KMS-11 (cell line): ENCODE measurements at regions not wholly inside any gene's neighbourhood (a gene's known extent, or its start where the extent isn't known, plus 50 kb on each side); places are given as distances from the start of the nearest gene placed in this dataset.
"Not testable (repeated sequence)": the region's sequence is repeated elsewhere in the genome, so short reads cannot be mapped to it uniquely, and the experiment has no call there.

Source experiments
- H2AFZ ChIP-seq: fragments of 200-600 bp; sonication (generic); 2 replicates; pipeline ENCODE4 v1.6.1; 2016; ENCODE audit warnings: antibody characterized with exemption, mixed run types, low read depth
- H3K27ac ChIP-seq: fragments of 200-600 bp; sonication (generic); 2 replicates; pipeline ENCODE4 v1.6.1; 2016; ENCODE audit warnings: mild to moderate bottlenecking, mixed run types
- H3K27me3 ChIP-seq: fragments of 200-600 bp; sonication (generic); 2 replicates; pipeline ENCODE4 v1.6.1; 2017; ENCODE audit warnings: mild to moderate bottlenecking, low read depth, mixed run types, moderate library complexity; ENCODE audit not compliant: insufficient read depth
- H3K36me3 ChIP-seq: fragments of 200-600 bp; sonication (generic); 2 replicates; pipeline ENCODE4 v1.6.1; 2017; ENCODE audit warnings: mild to moderate bottlenecking, mixed run types; ENCODE audit not compliant: insufficient read depth
- H3K4me1 ChIP-seq: fragments of 200-600 bp; sonication (generic); 2 replicates; pipeline ENCODE4 v1.6.1; 2016; ENCODE audit warnings: mild to moderate bottlenecking, low read depth, mixed run types; ENCODE audit not compliant: poor library complexity, severe bottlenecking
- H3K4me2 ChIP-seq: fragments of 200-600 bp; sonication (generic); 2 replicates; pipeline ENCODE4 v1.7.0; 2016; ENCODE audit warnings: mild to moderate bottlenecking, mixed run types
- H3K4me3 ChIP-seq: fragments of 200-600 bp; sonication (generic); IDR thresholded peaks from 2 replicates; pipeline ENCODE4 v1.6.1; 2017; ENCODE audit warnings: low read depth, low read length, mixed read lengths; ENCODE audit not compliant: insufficient read depth
- H3K79me2 ChIP-seq: fragments of 200-600 bp; sonication (generic); 2 replicates; pipeline ENCODE4 v1.6.1; 2016; ENCODE audit warnings: low read depth, mixed run types; ENCODE audit not compliant: insufficient read depth
- H3K9ac ChIP-seq: fragments of 200-600 bp; sonication (generic); 2 replicates; pipeline ENCODE4 v1.6.1; 2016; ENCODE audit warnings: mild to moderate bottlenecking, mixed run types
- H4K20me1 ChIP-seq: fragments of 200-600 bp; sonication (generic); 2 replicates; pipeline ENCODE4 v1.6.1; 2016; ENCODE audit warnings: mild to moderate bottlenecking, mixed run types; ENCODE audit not compliant: insufficient read depth
- CTCF ChIP-seq: fragments of 200-600 bp; sonication (generic); conservative IDR thresholded peaks from 2 replicates; pipeline ENCODE4 v1.6.1; 2017; ENCODE audit warnings: low read depth, mild to moderate bottlenecking, antibody characterized with exemption, low read length, moderate library complexity, mixed read lengths

- H3K79me2 ChIP-seq, result no peaks in the 10 kb centered on the region
- H3K4me2 ChIP-seq, result no peak overlapping the region
- no peaks in the 10 kb centered on the region for H4K20me1 ChIP-seq
- TF ChIP-seq CTCF, result no peak
- no peaks in the 10 kb centered on the region for H3K4me1 ChIP-seq
- no peak overlapping the region for H3K27ac ChIP-seq
- H2AFZ ChIP-seq, result no peak overlapping the region
- H3K9ac ChIP-seq, result no peak overlapping the region
- H3K36me3 ChIP-seq, result no peaks in the 10 kb centered on the region
- H3K27me3 ChIP-seq, result no peaks in the 10 kb centered on the region
- H3K4me3 ChIP-seq, result no peak overlapping the region
Measured at GRCh38 chr9:31554941-31555340, 829.5 kb upstream of the ACO1 start.

GRCh38 chr9:31556667-31557463 is 827.6 kb upstream of the ACO1 start:
- Histone ChIP-seq H3K27me3 (no peaks in the 10 kb centered on the region), H3K4me1 (no peaks in the 10 kb centered on the region), H3K79me2 (no peaks in the 10 kb centered on the region), H3K27ac (no peak overlapping the region), H3K9ac (no peak overlapping the region), H4K20me1 (no peaks in the 10 kb centered on the region), H3K36me3 (no peaks in the 10 kb centered on the region), H3K4me3 (no peak overlapping the region), H3K4me2 (no peak overlapping the region), H2AFZ (no peak overlapping the region)
- TF ChIP-seq CTCF, result no peak

GRCh38 chr9:31572190-31572589 is 812.3 kb upstream of the ACO1 start:
- H3K4me3 ChIP-seq, H2AFZ ChIP-seq, H3K4me1 ChIP-seq, H3K27ac ChIP-seq, H4K20me1 ChIP-seq, H3K9ac ChIP-seq, H3K79me2 ChIP-seq, H3K27me3 ChIP-seq, H3K36me3 ChIP-seq: not testable (repeated sequence)
- 0 out of 2 replicates have a peak overlapping the region, but pooled peaks have one; percentile 2 for H3K4me2 ChIP-seq

GRCh38 chr9:31573561-31573960 is 810.9 kb upstream of the ACO1 start:
- Histone ChIP-seq H3K4me1 (peaks cover 5% of the 10 kb centered on the region), H3K4me2 (no peak overlapping the region), H3K4me3 (no peak overlapping the region), H3K9ac (no peak overlapping the region), H3K27me3 (no peaks in the 10 kb centered on the region), H3K27ac (no peak overlapping the region), H4K20me1 (no peaks in the 10 kb centered on the region), H2AFZ (no peak overlapping the region; the same call in 1 of the 2 replicates), H3K79me2 (no peaks in the 10 kb centered on the region), H3K36me3 (no peaks in the 10 kb centered on the region)
- no peak for TF ChIP-seq CTCF
